Spleen (tissue), 7 donors: ENCODE measurements at regions not wholly inside any gene's neighbourhood (a gene's known extent, or its start where the extent isn't known, plus 50 kb on each side); places are given as distances from the start of the nearest gene placed in this dataset.

Source experiments
- CTCF ChIP-seq, 11 experiments: fragments of 200-600 bp in 7 of 11; fragments of 450-650 bp in 4 of 11; sonication (generic) in 4 of 11; IDR thresholded peaks in 8 of 11; conservative IDR thresholded peaks in 3 of 11; 1 replicate in 7 of 11; 2 replicates in 4 of 11; pipeline versions ENCODE4 v1.4.0 to v1.8.0; 2016 to 2021; ENCODE audit warnings: antibody characterized with exemption in 11 of 11, inconsistent platforms in 4 of 11, mild to moderate bottlenecking in 1 of 11
- POLR2A ChIP-seq, 3 donors: fragments of 450-650 bp; IDR thresholded peaks; one replicate each; pipeline ENCODE4 v1.5.1; 2017; ENCODE audit warnings: antibody characterized with exemption in 3 of 3, mild to moderate bottlenecking in 1 of 3
- POLR2AphosphoS5 ChIP-seq, 3 donors: sonication (generic); formaldehyde crosslinking; IDR thresholded peaks; one replicate each; pipeline ENCODE4 v1.5.1; 2017; ENCODE audit warnings: antibody characterized with exemption in 3 of 3
- donor health status: DM: no; HTN: no; CAD: no; lungs with moderate emphysema.
- donor health status: DM: no; HTN: no; CAD: no.
- donor health status: DM: no; HTN: no; CAD: no.

- TF ChIP-seq CTCF (IDR thresholded peaks at IDR 0.05 in 8 of 11, conservative IDR thresholded peaks at IDR 0.05 in 3 of 11) (no peak), POLR2A (IDR thresholded peaks at IDR 0.05) (no peak), POLR2AphosphoS5 (IDR thresholded peaks at IDR 0.05) (no peak)
These were observed 116.1 kb downstream of the OR13A1 start for GRCh38 chr10:45199205-45199740.
